Astrocyte of the cerebellum (primary cell): ENCODE measurements at regions not wholly inside any gene's neighbourhood (a gene's known extent, or its start where the extent isn't known, plus 50 kb on each side); places are given as distances from the start of the nearest gene placed in this dataset.

Source experiments
- DNase-seq: peaks from one replicate; pipeline ENCODE4 v3.0.0-alpha.2; 2011; ENCODE audit warnings: low read depth
- H3K4me3 ChIP-seq: 2 replicates; pipeline ENCODE4 v1.5.1; 2011; ENCODE audit warnings: mild to moderate bottlenecking, low read depth, low read length, moderate library complexity
- in situ Hi-C: cut with HindIII; loops from 2 replicates; pipeline ENCODE4 v1.10.0; 2017; ENCODE audit warnings: low sequenced_read_pairs
- TF ChIP-seq, protein P1 (sequence below): IDR thresholded peaks from 2 replicates; pipeline ENCODE4 v1.5.1; 2012; ENCODE audit warnings: low read length, low read depth, moderate library complexity, mild to moderate bottlenecking; ENCODE audit errors: missing control alignments

DNA sequence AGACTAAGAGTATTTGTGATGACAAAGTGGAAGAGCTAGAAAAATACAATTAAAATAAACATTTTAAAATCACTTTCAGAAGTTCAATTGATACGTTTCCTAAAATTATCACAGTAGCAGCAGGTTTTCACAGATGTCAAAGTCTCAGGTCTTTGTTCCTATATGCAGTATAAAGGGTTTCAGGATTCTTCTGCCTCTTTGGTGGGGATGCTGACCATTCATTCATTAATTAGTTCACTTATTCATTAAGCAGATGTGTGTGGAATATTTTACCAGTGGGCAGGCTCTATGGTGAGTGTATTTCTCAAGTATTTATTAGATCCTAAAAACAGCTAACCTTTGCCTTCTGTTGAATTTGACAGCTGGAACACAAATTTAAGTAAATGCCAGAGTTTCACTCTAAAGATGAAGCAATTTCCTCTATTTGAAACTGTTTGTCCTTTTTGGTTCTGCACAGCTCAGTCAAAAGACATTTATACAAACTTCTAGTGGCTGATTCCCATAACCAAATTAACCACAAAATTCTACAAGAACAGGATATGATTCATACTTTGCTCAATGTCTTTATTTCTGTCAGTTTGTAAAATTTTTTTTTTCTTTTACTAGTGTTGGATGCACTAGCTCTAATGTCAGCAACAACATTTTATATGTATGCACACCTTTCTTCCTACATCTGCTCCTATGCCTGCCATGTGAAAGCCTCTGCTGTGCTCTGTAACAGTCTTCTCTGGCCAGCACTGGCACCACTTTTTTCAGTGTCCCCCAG, 75.9 kb upstream of the PRR16 start:
- no peak overlapping the region for H3K4me3 ChIP-seq
- TF ChIP-seq, protein P1, sequence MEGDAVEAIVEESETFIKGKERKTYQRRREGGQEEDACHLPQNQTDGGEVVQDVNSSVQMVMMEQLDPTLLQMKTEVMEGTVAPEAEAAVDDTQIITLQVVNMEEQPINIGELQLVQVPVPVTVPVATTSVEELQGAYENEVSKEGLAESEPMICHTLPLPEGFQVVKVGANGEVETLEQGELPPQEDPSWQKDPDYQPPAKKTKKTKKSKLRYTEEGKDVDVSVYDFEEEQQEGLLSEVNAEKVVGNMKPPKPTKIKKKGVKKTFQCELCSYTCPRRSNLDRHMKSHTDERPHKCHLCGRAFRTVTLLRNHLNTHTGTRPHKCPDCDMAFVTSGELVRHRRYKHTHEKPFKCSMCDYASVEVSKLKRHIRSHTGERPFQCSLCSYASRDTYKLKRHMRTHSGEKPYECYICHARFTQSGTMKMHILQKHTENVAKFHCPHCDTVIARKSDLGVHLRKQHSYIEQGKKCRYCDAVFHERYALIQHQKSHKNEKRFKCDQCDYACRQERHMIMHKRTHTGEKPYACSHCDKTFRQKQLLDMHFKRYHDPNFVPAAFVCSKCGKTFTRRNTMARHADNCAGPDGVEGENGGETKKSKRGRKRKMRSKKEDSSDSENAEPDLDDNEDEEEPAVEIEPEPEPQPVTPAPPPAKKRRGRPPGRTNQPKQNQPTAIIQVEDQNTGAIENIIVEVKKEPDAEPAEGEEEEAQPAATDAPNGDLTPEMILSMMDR = no peak
- in situ Hi-C loops = no loop called here
- peak; percentile 86 for DNase-seq

DNA sequence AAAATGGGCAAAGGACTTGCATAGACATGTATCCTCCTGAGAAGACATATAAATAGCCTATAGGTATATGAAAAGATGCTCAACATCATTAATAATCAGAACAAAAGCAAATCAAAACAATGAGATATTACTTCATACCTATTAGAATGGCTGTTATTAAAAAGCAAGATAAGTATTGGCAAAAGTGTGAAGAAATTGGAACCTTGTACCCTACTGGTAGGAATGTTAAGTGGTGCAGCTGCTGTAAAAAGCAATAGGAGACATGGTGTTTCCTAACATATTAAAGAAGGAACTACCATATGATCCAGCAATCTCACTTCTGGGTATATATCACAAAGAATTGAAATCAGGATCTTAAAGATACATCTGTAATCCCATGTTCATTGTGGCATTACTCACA, 69.8 kb upstream of the PRR16 start:
- no peak overlapping the region for H3K4me3 ChIP-seq
- DNase-seq = no peak
- in situ Hi-C loops = no loop called here
- TF ChIP-seq, protein P1 = no peak

DNA sequence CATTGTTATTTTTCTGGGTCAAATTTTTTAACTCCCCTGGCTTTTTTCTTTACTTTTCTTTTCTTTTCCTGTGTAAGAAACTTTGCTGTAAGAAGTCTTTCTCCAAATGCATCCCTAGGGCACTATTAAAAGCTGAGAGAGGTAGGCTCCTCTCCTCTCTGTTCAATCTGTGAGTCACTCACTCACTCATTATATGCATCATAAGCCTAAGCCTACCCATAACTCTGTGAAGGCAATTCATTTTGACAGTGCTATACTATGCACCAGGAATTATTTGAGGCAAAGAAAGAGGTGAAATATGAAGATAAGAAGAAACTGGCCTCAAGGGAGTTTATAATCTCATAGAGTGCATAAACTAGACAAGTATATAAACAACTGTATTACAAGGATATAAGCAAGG, 67.9 kb upstream of the PRR16 start:
- in situ Hi-C loops = no loop called here
- TF ChIP-seq, protein P1 = no peak
- no peak for DNase-seq
- no peak overlapping the region for H3K4me3 ChIP-seq

DNA sequence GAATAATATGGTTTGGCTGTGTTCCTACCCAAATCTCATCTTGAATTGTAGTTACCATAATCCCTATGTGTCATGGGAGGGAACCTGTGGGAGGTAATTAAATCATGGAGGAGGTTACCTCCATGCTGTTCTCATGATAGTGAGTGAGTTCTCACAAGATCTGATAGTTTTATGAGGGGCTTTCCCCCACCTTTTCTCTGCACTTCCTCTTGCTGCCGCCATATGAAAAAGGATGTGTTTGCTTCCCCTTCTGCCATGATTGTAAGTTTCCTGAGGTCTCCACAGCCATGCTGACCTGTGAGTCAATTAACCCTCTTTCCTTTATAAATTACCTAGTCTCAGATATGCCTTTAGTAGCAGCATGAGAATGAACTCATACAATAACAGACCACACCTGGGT, 63.7 kb upstream of the PRR16 start:
- no peak overlapping the region for H3K4me3 ChIP-seq
- no peak for DNase-seq
- TF ChIP-seq, protein P1 = no peak
- in situ Hi-C loops = no loop called here

DNA sequence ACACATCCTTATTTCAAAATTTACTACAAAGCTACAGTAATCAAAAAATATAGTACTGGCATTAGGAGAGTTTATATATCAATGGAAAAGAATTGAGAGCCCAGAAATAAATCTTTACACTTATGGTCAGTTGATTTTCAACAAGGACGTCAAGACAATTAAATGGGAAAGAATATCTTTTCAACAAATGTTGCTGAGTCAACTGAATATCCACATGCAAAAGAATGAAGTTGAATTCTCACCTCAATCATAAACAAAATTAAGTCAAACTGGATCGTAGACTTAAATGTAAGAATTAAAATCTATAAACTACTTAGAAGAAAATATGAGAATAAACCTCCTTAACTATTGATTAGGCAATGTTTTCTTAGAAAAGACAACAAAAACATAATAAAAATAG, 61.5 kb upstream of the PRR16 start:
- in situ Hi-C loops = no loop called here
- TF ChIP-seq, protein P1 = no peak
- no peak for DNase-seq
- H3K4me3 ChIP-seq = no peak overlapping the region

DNA sequence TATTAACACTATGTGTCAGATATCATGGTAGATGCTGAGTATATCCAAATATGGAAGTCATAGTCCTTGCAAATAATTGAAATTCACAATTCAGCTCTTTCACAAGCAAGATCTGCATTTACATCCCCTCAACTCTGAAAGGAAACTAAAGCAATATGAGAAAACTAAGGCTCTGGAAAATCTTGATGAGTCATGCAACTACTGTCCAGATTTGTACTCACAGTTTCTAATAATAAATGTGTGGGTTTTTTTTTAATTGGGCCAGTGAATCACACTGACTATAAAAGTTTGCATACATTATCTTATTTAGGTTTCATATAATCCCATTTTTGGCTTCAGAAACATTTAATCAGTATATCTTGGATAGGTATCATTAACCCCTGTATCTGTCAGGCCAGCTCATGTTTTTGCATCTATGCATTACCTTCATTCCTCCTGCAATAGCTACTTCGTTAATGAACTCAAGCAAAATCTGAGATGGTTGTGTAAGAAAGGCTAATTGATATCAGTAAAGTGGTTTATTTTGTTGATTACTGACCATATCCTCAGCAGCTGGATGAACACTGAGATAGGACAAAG, 58.7 kb upstream of the PRR16 start:
- H3K4me3 ChIP-seq = no peak overlapping the region
- DNase-seq = peak; percentile 75
- TF ChIP-seq, protein P1 = no peak
- in situ Hi-C loops = no loop called here
